PC-3 (cell line): ENCODE measurements at regions not wholly inside any gene's neighbourhood (a gene's known extent, or its start where the extent isn't known, plus 50 kb on each side); places are given as distances from the start of the nearest gene placed in this dataset.

Source experiments
- ATAC-seq: fragments of 200-7000 bp; cut with Tn5 transposase; 2 replicates; pipeline ENCODE4 v1.9.1; 2020; ENCODE audit warnings: mild to moderate bottlenecking, moderate library complexity
- BruUV-seq: library from RNA; stranded (reverse); fragments of 400-500 nt; replicated peaks from 2 replicates; lab custom pipeline; 2021; lab: Mats Ljungman, UMichigan
- CTCF ChIA-PET: fragments of 300-600 bp; sonication (Branson Sonifier 250); formaldehyde crosslinking; loops from one replicate; lab custom pipeline; 2022; ENCODE audit warnings: antibody characterized with exemption; lab: Charles Lee
- POLR2A ChIA-PET: fragments of 300-600 bp; sonication (Branson Sonifier 250); formaldehyde crosslinking; loops from one replicate; lab custom pipeline; 2022; ENCODE audit warnings: antibody characterized with exemption; ENCODE audit not compliant: unreplicated experiment; lab: Charles Lee
- DNase-seq: peaks from one replicate; pipeline ENCODE4 v3.0.0-alpha.2; 2015
- H2AFZ ChIP-seq: fragments of 300-600 bp; sonication (generic); 2 replicates; pipeline ENCODE4 v1.6.0; 2016; ENCODE audit warnings: antibody characterized with exemption, low read length
- H3F3A ChIP-seq: fragments of 300-600 bp; sonication (generic); one replicate; pipeline ENCODE4 v1.6.0; 2017; ENCODE audit warnings: antibody characterized with exemption, low read length, control low read depth, mild to moderate bottlenecking; ENCODE audit not compliant: unreplicated experiment
- H3K27ac ChIP-seq: fragments of 300-600 bp; sonication (generic); 2 replicates; pipeline ENCODE4 v1.5.1; 2016; ENCODE audit warnings: mild to moderate bottlenecking, low read length
- H3K27me3 ChIP-seq: fragments of 300-600 bp; sonication (generic); 2 replicates; pipeline ENCODE4 v1.6.1; 2016; ENCODE audit warnings: low read length, mixed read lengths
- H3K36me3 ChIP-seq: fragments of 300-600 bp; sonication (generic); 2 replicates; pipeline ENCODE4 v1.6.1; 2016; ENCODE audit warnings: low read depth, mixed run types, low read length, mixed read lengths
- H3K4me1 ChIP-seq: fragments of 300-600 bp; sonication (generic); 2 replicates; pipeline ENCODE4 v1.5.1; 2016; ENCODE audit warnings: low read length; ENCODE audit not compliant: insufficient read depth
- H3K4me2 ChIP-seq: fragments of 300-600 bp; sonication (generic); 2 replicates; pipeline ENCODE4 v1.6.0; 2016; ENCODE audit warnings: low read length
- H3K4me3 ChIP-seq: fragments of 300-600 bp; sonication (generic); 2 replicates; pipeline ENCODE4 v1.5.1; 2016; ENCODE audit warnings: mild to moderate bottlenecking, low read length, mixed read lengths
- H3K79me2 ChIP-seq: fragments of 300-600 bp; sonication (generic); 2 replicates; pipeline ENCODE4 v1.6.1; 2017; ENCODE audit warnings: low read length, mixed read lengths
- H3K9ac ChIP-seq: fragments of 300-600 bp; sonication (generic); 2 replicates; pipeline ENCODE4 v1.6.0; 2016; ENCODE audit warnings: mild to moderate bottlenecking, low read length
- H3K9me2 ChIP-seq: fragments of 300-600 bp; sonication (generic); replicated peaks from 2 replicates; pipeline ENCODE4 v1.6.1; 2016; ENCODE audit warnings: mixed run types, low read length, mixed read lengths
- H3K9me3 ChIP-seq: fragments of 300-600 bp; sonication (generic); 2 replicates; pipeline ENCODE4 v1.6.1; 2016; ENCODE audit warnings: low read length, mixed read lengths
- H4K20me1 ChIP-seq: fragments of 300-600 bp; sonication (generic); 2 replicates; pipeline ENCODE4 v1.6.1; 2016; ENCODE audit warnings: low read length, mixed read lengths
- EZH2 ChIP-seq: fragments of 300-600 bp; sonication (generic); IDR thresholded peaks from one replicate; pipeline ENCODE4 v1.6.1; 2017; ENCODE audit warnings: antibody characterized with exemption, mild to moderate bottlenecking, low read length; ENCODE audit not compliant: unreplicated experiment
- EZH2phosphoT487 ChIP-seq: fragments of 300-600 bp; sonication (generic); IDR thresholded peaks from 2 replicates; pipeline ENCODE4 v1.6.1; 2018; ENCODE audit warnings: mild to moderate bottlenecking, antibody characterized with exemption, low read length, borderline replicate concordance
- intact Hi-C: fragments of 100-400 bp; cut with micrococcal nuclease; formaldehyde crosslinking; loops from 2 replicates; pipeline ENCODE4 v1.9.0; 2023
- TF ChIP-seq, protein P1 (sequence below): fragments of 300-600 bp; sonication (generic); conservative IDR thresholded peaks from 2 replicates; pipeline ENCODE4 v1.5.1; 2017; ENCODE audit warnings: antibody characterized with exemption, low read depth, mild to moderate bottlenecking, low read length

DNA sequence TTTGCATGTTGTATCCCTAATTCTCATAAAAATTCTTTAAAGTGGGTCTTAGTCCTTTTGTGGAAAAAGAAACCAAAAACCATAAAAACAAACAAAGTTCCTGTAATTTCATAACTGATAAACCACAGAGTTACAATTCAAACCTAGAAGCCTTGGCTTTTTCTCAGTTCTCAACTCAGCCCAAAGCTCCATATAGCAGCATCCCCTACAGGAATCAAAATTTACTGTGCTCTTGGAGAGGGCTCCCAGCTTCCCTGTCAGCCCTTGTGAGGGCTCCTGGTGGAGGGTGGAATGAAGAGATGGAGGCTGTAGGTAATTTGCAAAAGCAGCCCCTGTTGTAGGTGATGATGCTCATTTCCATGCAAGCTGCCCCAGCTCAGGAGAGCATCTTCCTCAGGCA, 506.1 kb upstream of the KIRREL3 start:
- POLR2A ChIA-PET = no interaction called here
- ATAC-seq (no peak), DNase-seq (no peak)
- BruUV-seq = no TSS peak
- H3K9me2 ChIP-seq = no peaks in the 10 kb centered on the region
- peaks cover 3% of the 10 kb centered on the region; the same call in 1 of the 2 replicates for H3K27me3 ChIP-seq
- H3K4me3 ChIP-seq = no peak overlapping the region
- intact Hi-C loops = no loop called here
- no peaks in the 10 kb centered on the region for H3K4me1 ChIP-seq
- CTCF ChIA-PET = no interaction called here
- H3K79me2 ChIP-seq = no peaks in the 10 kb centered on the region
- no peak overlapping the region for H3K4me2 ChIP-seq
- no peak overlapping the region for H3K27ac ChIP-seq
- 0 out of 2 replicates have a peak, but pooled peaks cover 3% of the 10 kb centered on the region for H3K9me3 ChIP-seq
- TF ChIP-seq, protein P1, sequence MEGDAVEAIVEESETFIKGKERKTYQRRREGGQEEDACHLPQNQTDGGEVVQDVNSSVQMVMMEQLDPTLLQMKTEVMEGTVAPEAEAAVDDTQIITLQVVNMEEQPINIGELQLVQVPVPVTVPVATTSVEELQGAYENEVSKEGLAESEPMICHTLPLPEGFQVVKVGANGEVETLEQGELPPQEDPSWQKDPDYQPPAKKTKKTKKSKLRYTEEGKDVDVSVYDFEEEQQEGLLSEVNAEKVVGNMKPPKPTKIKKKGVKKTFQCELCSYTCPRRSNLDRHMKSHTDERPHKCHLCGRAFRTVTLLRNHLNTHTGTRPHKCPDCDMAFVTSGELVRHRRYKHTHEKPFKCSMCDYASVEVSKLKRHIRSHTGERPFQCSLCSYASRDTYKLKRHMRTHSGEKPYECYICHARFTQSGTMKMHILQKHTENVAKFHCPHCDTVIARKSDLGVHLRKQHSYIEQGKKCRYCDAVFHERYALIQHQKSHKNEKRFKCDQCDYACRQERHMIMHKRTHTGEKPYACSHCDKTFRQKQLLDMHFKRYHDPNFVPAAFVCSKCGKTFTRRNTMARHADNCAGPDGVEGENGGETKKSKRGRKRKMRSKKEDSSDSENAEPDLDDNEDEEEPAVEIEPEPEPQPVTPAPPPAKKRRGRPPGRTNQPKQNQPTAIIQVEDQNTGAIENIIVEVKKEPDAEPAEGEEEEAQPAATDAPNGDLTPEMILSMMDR = no peak
- no peak for TF ChIP-seq EZH2
- no peak for TF ChIP-seq EZH2phosphoT487
- no peaks in the 10 kb centered on the region for H4K20me1 ChIP-seq
- no peak overlapping the region for H3K9ac ChIP-seq
- no peaks in the 10 kb centered on the region for H3F3A ChIP-seq
- no peak overlapping the region for H2AFZ ChIP-seq
- no peaks in the 10 kb centered on the region for H3K36me3 ChIP-seq

DNA sequence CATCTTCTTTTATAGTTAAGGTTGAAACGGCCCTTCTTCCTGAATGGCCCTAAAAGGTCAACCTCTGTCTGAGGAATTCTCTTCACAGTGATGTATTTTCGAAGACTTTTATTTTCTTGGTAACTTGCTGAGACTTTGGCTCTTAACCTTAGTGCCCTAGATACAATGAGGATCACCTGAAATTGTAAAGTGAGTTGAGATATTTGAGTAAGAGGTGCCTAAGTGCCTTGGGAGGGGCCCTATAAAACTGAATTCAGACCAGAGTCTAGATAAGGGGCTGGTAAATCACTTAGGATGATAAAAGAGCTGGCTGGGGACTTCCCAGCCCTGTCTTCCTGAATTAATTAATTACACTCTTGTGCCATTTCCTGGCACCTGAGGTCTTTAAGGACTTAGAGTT, 505.6 kb upstream of the KIRREL3 start:
- H3K27ac ChIP-seq = no peak overlapping the region
- ATAC-seq (no peak), DNase-seq (no peak)
- H3K9me2 ChIP-seq = no peaks in the 10 kb centered on the region
- no TSS peak for BruUV-seq
- intact Hi-C loops = no loop called here
- no peaks in the 10 kb centered on the region for H3F3A ChIP-seq
- no peaks in the 10 kb centered on the region for H3K36me3 ChIP-seq
- H3K4me1 ChIP-seq = no peaks in the 10 kb centered on the region
- POLR2A ChIA-PET = no interaction called here
- TF ChIP-seq, protein P1 = no peak
- TF ChIP-seq EZH2 = no peak
- TF ChIP-seq EZH2phosphoT487 = no peak
- no peak overlapping the region for H3K4me3 ChIP-seq
- H3K9me3 ChIP-seq = 0 out of 2 replicates have a peak, but pooled peaks cover 3% of the 10 kb centered on the region
- H4K20me1 ChIP-seq = no peaks in the 10 kb centered on the region
- H3K4me2 ChIP-seq = no peak overlapping the region
- no peaks in the 10 kb centered on the region for H3K79me2 ChIP-seq
- H3K9ac ChIP-seq = no peak overlapping the region
- CTCF ChIA-PET = no interaction called here
- H2AFZ ChIP-seq = no peak overlapping the region
- H3K27me3 ChIP-seq = peaks cover 3% of the 10 kb centered on the region; the same call in 1 of the 2 replicates

DNA sequence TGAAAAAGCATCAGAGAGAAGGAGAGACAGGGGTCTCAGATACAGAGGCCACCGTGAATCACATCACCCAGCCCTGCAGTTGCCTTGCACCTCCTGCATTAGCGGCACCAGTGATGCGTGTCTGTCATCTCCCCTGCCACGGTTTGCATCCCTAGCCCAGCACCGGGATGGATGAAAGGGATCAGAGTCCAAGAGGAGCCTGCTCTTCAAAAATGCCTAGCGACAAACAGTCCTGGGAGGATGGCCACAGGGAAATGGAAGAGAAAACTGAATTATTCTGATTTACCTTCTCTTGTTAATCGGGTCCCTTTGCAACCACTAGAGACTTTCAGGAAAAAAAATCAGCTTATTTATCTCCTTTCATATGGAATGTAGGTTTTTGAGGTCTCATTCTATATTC, 495.6 kb upstream of the KIRREL3 start:
- Histone ChIP-seq H4K20me1 (no peaks in the 10 kb centered on the region), H3K9ac (no peak overlapping the region), H3K9me2 (no peaks in the 10 kb centered on the region), H3K9me3 (no peaks in the 10 kb centered on the region; the same call in 1 of the 2 replicates), H3K4me3 (no peak overlapping the region), H3K36me3 (no peaks in the 10 kb centered on the region), H3F3A (no peaks in the 10 kb centered on the region), H3K4me1 (no peaks in the 10 kb centered on the region), H3K79me2 (no peaks in the 10 kb centered on the region), H2AFZ (no peak overlapping the region), H3K27ac (no peak overlapping the region), H3K4me2 (no peak overlapping the region), H3K27me3 (peaks cover 28% of the 10 kb centered on the region; the same call in 1 of the 2 replicates)
- no peak for ATAC-seq
- TF ChIP-seq EZH2 = no peak
- TF ChIP-seq EZH2phosphoT487 = no peak
- TF ChIP-seq, protein P1 = no peak
- POLR2A ChIA-PET = no interaction called here
- CTCF ChIA-PET = no interaction called here
- no peak for DNase-seq
- BruUV-seq = no TSS peak
- intact Hi-C loops = no loop called here
